ENCODE measurements at regions not wholly inside any gene's neighbourhood (a gene's known extent, or its start where the extent isn't known, plus 50 kb on each side); places are given as distances from the start of the nearest gene placed in this dataset.

GRCh38 chr4:124181039-124181438 lies 531.5 kb downstream of the ANKRD50 start:
- no peak for DNase-seq (ENCODE audit: low read depth in 4 of 4, low spot score in 2 of 4)

- no peak for DNase-seq (ENCODE audit: low read depth in 4 of 4, low spot score in 2 of 4)
Observed at GRCh38 chr4:124183231-124183630, 529.3 kb downstream of the ANKRD50 start.

- no peak for DNase-seq (ENCODE audit: low read depth in 4 of 4, low spot score in 2 of 4)
Observed at GRCh38 chr4:124183926-124184325, 528.6 kb downstream of the ANKRD50 start.

GRCh38 chr4:124184792-124185191 lies 527.7 kb downstream of the ANKRD50 start:
- no peak for DNase-seq (ENCODE audit: low read depth in 4 of 4, low spot score in 2 of 4)

- no peak for DNase-seq (ENCODE audit: low read depth in 4 of 4, low spot score in 2 of 4)
Observed at GRCh38 chr4:124188595-124188994, 523.9 kb downstream of the ANKRD50 start.

- no peak for DNase-seq (ENCODE audit: low read depth in 4 of 4, low spot score in 2 of 4)
Observed at GRCh38 chr4:124189545-124189944, 523.0 kb downstream of the ANKRD50 start.

GRCh38 chr4:124191329-124191728 lies 521.2 kb downstream of the ANKRD50 start:
- no peak for DNase-seq (ENCODE audit: low read depth in 4 of 4, low spot score in 2 of 4)

- no peak for DNase-seq (ENCODE audit: low read depth in 4 of 4, low spot score in 2 of 4)
Observed at GRCh38 chr4:124192544-124192943, 520.0 kb downstream of the ANKRD50 start.

GRCh38 chr4:124199185-124199584 lies 513.3 kb downstream of the ANKRD50 start:
- no peak for DNase-seq (ENCODE audit: low read depth in 4 of 4, low spot score in 2 of 4)

GRCh38 chr4:124199755-124200154 lies 512.8 kb downstream of the ANKRD50 start:
- DNase-seq (ENCODE audit: low read depth in 4 of 4, low spot score in 2 of 4), result no peak

GRCh38 chr4:124201636-124202035 lies 510.9 kb downstream of the ANKRD50 start:
- DNase-seq (ENCODE audit: low read depth in 4 of 4, low spot score in 2 of 4), result no peak

- no peak for DNase-seq (ENCODE audit: low read depth in 4 of 4, low spot score in 2 of 4)
Observed at GRCh38 chr4:124202099-124202498, 510.4 kb downstream of the ANKRD50 start.

- no peak for DNase-seq (ENCODE audit: low read depth in 4 of 4, low spot score in 2 of 4)
Observed at GRCh38 chr4:124203613-124204238, 508.8 kb downstream of the ANKRD50 start.

GRCh38 chr4:124206779-124207605 lies 505.5 kb downstream of the ANKRD50 start:
- no peak for DNase-seq (ENCODE audit: low read depth in 4 of 4, low spot score in 2 of 4)

- no peak for DNase-seq (ENCODE audit: low read depth in 4 of 4, low spot score in 2 of 4)
Observed at GRCh38 chr4:124209211-124209610, 503.3 kb downstream of the ANKRD50 start.

- DNase-seq (ENCODE audit: low read depth in 4 of 4, low spot score in 2 of 4), result no peak
Observed at GRCh38 chr4:124209626-124210025, 502.9 kb downstream of the ANKRD50 start.

GRCh38 chr4:124210746-124211145 lies 501.8 kb downstream of the ANKRD50 start:
- no peak for DNase-seq (ENCODE audit: low read depth in 4 of 4, low spot score in 2 of 4)

GRCh38 chr4:124212815-124213630 lies 499.5 kb downstream of the ANKRD50 start:
- DNase-seq (ENCODE audit: low read depth in 4 of 4, low spot score in 2 of 4), result peak in 1 of 4 donors; percentile 39

GRCh38 chr4:124219389-124219788 lies 493.1 kb downstream of the ANKRD50 start:
- DNase-seq (ENCODE audit: low read depth in 4 of 4, low spot score in 2 of 4), result no peak

GRCh38 chr4:124224256-124224655 lies 488.3 kb downstream of the ANKRD50 start:
- DNase-seq (ENCODE audit: low read depth in 4 of 4, low spot score in 2 of 4), result no peak

- DNase-seq (ENCODE audit: low read depth in 4 of 4, low spot score in 2 of 4), result no peak
Observed at GRCh38 chr4:124227981-124228380, 484.6 kb downstream of the ANKRD50 start.

Data from left renal cortex interstitium (tissue), 4 donors.